DMS114 treated with DMSO at 0.1 percent for 48 hours (cell line): ENCODE measurements at regions not wholly inside any gene's neighbourhood (a gene's known extent, or its start where the extent isn't known, plus 50 kb on each side); places are given as distances from the start of the nearest gene placed in this dataset.
"Not testable (repeated sequence)": the region's sequence is repeated elsewhere in the genome, so short reads cannot be mapped to it uniquely, and the experiment has no call there.

Experiments used
- DNase-seq: peaks from one replicate; lab custom pipeline; 2025; ENCODE audit not compliant: unreplicated experiment; lab: John Stamatoyannopoulos, UW

DNA sequence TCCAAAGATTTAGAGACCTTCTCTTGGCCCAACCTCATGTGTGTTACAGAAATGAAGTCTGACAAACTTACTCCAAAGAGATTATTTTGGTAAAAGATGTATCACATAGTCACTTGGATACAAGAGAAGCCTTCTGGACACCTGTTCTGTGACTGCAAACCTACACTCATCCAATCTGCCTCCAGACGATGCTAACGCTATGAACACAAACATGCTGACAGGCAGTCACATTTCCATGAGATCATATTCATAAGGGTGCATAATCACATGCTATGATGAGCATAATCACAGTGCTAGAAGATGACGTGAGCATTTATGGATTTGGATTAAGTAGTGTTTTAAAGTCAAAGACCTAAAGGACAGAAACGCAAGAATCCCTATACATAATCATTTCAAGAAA lies 340.2 kb downstream of the HACE1 start:
- no peak for DNase-seq

DNA sequence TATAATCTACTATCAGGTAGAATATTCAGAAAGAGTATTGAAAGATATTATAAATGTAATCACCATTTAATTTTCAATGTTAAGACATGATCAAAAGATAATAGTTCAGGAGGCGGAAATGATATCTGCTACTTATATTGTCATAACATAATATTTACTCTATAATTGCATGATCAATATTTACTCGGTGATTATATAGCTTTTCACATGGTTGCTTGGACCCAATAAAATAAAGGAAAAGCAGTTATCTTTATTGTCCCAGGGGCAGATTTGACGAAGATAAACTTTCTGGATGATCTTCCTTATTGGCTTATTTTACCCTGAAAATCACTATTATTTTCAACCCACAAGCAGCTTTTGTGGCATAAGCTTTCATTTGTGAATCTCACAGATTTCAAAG lies 350.4 kb downstream of the HACE1 start:
- no peak for DNase-seq

DNA sequence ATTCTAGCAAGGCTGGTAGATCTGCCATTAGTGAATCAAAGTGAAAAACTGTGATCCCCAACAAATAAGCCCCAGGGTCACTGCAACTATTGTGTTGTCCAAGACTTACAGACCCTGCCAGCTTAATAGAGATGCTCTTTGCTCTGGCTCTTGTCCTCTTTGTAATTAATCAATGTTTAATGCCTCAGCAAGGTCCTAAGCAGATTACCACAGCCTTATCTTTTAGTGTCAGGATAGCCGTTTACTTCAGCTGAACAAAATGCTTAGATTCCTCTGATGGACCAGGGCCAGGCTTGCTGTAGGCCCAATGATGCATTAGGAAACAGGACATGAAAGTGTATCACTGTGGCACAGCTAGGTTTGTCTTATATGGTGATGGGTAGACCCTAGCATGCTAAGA lies 353.3 kb downstream of the HACE1 start:
- DNase-seq: no peak

DNA sequence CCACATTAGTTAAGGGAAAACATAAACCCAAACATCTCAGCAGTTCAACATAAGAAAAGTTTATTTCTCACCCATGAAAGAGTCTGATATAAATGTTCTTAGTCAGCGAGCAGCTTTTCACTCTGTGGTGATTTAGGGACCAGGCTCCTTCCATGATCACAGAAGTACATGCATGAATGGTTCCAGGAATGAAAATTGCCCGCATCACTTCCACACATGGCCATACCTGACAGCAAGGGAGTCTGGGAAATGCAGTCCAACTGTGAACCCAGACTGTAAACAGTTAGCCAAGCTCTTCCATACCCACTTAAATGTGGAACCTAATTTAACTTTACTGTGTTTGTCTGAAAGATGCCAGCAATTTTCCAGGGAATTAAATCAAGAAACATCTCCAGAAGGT lies 353.9 kb downstream of the HACE1 start:
- no peak for DNase-seq

DNA sequence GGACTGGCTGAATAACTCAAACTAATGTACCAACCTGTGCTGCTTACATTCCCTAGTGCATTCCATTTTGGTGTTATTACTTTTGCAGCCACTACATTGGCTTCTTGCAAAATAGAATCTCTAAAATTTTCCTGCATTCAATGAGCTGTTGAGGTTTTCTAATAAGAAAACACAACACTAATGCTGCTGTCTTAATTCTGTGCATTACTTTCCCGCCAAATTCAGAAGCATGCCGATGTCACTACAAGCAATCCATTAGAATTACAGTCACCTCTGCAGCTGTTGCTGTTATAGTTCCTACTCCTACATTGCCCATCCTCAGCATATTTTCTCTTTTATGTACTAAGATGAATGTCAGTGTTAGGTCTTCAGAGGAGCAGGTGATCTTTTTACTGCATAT lies 359.5 kb downstream of the HACE1 start:
- DNase-seq: no peak

DNA sequence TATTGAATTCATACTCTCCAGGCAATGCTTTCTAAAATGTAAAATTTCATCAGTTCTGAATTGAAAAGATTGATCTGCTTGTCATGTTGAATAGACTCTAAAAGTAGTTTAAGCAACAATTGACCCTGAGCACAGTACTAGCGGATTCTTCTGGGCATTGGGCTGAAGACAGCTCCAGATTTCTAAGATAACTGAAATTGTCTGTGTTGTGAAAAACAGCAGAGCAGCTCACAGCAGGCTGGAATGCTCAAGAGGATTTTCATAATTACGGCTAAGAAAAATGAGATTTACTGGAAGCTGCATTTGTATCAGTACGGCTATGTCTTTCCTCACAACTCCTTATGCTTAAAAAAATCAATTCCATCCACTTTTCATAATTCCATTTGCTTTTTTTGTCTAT lies 373.7 kb downstream of the HACE1 start:
- DNase-seq: no peak

DNA sequence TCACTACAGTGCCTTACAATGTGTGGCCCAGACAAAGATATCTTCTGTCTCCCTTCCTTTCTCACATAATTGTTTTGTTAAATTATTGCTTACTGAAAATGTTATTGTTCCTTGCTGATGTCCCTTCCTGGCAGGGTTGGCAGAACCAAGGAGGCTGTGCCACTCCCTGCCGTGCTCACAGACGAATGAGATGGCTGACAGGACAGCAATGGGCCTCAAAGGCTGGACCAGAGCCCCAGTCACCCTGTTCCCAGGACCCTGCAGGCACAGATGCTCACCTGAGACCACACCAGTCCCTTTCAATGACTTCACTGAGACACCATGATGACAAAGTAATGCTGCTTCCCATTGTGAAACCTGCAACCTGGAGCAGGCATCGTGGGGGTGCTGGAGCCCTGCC lies 375.1 kb downstream of the HACE1 start:
- no peak for DNase-seq

DNA sequence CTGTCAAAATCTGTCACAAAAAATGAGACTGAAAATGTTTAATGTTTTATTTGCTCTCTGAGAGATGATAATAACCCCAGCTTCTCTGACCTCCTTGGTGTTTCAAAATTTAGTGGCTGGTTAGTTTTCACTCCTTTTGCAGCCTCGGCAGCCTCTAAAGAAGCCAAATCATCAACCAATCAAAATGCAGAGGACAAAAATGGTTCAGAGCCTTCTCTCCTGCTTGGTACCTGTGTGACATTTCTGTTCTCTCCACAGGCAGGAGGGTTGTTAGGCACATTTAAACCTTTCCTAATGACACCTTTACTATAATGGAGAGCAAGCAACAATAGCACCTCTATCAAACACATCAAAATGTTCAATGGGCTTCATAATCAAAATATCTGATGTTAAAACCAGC lies 375.5 kb downstream of the HACE1 start:
- no peak for DNase-seq

DNA sequence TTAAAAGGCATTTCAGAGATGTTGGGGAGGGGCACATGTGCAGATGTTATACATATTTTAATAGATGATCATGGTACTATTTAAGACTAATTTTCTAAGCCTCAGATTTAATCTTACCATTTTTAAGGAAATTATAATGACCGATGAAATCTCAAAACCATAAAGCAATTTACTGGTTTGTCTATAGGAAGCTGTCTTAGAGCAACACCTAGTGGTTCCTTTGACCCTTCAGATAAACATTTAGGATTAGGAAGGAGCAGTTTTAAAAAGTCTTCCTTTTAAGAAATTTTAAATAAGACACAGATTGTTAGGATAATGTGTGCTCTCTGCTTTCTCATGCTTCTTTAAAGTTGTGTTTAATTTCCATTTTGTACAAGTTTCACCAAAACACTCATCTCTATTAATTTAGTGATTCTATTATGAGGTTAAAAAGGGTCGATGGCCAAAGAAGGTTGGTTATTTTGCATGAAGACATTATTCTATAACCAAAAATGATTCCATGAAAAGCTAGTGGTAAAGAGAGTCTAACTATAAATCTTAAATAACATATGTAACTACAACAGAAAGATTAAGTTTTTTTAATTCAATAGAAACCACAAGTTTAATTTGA lies 376.4 kb downstream of the HACE1 start:
- no peak for DNase-seq

DNA sequence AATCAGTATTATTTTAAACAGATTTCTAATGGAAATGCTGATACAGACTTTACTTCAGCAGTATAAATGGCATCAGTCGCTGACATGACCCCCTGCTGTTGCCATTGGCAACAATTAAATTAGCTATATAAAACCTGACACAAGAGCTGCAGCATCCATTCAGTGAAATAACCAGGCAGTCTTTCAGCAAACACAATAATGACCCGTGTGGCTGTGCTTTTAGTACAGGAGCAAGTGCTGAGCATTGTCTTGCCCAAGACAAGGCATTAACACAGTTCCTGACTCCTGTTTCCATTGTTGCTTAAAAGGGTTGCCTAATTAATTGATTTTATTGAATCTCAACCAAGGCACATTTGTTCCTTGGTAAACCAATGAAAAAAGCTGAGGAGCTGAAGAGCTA lies 382.1 kb downstream of the HACE1 start:
- no peak for DNase-seq

DNA sequence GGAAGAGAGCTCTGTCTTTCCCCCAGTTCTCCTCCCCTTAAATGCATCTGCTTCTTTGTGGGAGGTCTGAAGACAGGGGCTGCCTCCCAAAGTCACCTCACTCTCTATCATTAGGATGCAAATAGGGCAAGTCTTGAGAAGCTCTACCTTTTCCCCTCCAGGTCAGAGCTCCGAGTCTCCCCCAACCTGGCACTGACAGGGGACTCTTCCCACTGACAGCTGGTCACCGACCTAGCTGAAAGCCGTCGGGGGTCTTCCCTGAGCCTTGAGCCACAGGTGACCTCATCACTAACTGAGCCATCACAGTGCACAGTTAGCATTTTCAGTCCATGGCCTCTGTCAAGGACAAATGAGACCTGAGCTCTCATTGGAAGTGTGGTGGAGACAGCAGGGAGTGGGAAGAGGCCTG lies 386.7 kb downstream of the HACE1 start:
- no peak for DNase-seq

DNA sequence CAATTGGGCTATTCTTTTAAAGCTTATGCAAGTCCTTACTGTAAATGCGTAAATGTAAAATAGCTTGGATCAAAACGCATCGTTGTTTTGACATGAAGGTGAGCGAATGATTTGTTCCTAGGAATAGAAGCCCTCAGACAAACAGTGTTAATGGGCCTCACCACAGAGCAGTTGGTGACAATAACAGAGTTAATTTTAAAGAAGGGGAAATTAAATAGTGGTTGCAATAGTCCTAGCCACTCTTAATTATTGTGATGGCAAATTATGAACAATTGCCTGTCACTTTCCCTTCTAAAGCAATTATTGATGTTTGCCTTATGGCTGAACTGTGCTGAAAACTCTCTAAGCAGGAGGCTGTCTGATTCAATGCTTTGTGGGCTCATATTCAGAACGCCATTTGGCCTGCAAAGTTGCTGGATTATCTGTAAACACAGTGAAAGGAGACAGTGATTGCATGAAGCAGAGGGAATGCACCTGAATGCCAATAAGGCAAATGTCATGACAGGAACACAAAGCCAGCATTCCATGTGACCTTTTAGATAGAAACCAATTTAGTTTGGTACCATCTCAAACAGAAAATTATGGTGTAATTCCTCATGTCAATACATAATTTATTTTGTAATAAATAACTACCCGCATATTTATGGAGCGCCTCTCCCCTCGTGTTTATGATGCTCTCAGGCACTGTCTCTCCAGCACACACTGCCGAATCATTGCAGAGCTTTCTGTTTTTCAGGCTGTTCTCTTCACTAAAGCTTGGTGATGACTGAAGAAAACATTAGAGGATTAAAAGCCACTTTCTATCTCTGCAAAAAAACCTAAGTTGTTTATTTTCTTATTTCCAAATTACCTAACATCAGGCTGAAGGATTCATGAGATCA lies 387.5 kb downstream of the HACE1 start:
- no peak for DNase-seq

DNA sequence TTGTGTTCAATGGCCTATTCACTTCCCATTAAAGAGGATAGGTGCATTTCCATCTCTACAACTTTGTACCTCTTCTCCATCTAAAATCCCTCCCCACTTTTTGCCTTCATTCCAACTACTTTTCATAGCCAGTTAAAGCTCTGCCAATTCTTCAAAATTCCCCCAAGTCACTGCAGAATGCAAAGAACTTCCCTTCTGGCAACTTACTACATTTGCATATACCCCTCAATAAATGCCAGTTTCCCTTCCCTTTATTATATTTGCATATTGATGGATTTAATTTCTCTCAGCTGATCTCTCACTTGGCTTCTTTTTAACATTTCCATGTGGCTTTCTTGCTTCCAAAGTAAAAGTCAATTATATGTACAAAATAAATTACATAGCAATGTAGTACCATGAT lies 393.4 kb downstream of the HACE1 start:
- no peak for DNase-seq

DNA sequence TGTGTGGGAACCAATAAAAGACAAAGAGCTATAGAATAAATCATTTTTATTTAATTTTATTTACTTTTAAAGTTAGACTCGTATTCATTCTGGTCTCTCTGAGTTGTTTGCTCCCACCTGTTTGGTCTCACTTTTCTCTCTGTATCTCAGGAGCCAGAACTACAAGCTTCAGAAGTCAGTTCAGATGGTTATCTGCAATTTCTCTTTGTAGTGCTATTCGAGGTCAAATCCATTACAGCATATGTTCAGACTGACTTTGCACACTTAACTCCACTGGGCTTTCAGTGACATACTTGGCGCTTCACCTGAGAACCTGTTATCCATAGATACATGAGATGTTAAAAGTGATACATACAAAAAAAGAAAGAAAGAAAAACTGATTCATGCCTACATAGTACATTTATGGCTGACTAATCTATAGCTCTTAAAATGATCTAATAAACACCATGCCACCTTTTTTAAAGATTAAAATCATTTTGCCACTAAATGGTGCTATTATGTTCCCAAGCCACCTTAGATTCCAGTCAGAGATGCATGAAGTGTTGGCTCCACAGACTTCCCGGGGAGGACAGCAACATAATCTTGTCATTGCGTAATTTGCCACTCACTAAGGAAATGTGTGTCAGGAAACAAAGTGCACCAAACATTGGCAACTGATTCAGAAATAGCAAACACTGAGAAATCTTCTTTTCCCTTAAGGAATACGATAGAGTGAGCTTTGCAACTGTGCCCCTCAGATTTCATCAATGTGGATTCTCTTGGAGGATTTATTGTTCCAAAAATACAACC lies 396.7 kb downstream of the HACE1 start:
- DNase-seq: no peak

DNA sequence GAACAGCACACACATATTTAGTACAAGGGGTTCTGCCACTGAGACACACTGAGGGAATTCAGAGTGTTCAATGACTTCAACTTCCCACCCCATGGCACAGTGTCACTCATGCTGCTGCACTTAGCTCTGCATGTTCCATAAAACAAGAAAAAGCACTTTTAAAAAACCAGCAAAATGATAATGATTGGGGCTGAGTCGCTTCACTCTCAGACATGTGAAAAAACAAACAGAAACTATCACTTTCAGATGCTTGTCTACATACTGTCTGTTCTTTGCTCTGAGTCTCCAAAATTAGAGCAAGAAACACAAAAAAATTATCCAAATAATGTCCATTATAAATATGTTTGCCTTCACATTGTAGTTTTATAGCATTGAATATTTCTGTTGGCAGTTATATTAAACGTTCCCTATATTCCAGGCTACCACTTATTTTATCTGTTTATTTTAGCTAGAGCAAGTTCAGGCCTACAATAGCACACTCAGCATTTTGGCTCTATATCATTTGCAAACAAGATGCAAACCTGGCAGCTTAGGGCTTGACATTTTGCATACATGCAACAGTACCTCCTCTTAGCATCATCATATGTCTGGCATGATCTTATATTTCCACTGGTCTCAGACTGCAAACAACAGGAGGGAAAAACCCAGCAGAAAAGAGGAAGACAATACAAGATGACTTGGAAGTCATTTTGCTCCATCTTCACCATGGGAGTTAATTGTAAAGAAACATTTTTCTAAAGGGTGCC lies 398.8 kb downstream of the HACE1 start:
- DNase-seq: no peak

DNA sequence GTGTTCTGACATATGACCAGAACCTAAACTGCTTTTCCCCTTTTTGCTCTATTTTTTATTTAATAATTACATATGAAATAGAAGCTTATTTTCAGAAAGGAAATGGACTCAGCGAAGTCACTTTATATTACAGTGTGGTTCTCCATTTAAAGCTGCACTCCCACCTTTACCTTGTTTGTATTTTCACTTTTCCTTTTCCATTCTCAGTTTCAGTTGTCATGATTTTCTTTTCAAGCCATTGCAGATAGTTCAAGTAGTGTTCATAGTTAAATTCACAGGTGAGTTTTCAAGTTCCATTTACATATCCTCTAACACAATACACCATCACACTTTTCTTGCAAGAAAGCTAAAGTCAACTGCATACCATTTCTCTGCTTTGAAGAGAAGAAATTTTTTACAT lies 400.2 kb downstream of the HACE1 start:
- no peak for DNase-seq

DNA sequence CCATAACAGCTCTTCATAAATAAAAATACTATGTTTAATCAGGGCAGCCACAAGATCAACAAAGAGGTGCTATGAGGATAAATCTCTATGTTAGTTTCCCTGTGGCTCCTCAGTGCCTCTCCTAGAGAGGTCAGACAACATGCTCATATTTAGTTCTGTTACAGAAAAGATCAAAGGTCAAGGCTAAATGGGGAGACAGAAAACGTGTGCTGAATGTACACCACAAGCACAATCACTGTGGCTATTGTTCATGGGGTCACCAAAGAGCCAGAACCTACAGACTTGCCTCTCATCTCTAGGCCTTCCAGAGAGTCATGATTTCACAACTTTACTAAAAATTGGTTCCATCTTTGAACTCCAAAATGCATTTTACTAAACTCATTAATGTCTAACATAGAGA lies 409.8 kb downstream of the HACE1 start:
- no peak for DNase-seq

DNA sequence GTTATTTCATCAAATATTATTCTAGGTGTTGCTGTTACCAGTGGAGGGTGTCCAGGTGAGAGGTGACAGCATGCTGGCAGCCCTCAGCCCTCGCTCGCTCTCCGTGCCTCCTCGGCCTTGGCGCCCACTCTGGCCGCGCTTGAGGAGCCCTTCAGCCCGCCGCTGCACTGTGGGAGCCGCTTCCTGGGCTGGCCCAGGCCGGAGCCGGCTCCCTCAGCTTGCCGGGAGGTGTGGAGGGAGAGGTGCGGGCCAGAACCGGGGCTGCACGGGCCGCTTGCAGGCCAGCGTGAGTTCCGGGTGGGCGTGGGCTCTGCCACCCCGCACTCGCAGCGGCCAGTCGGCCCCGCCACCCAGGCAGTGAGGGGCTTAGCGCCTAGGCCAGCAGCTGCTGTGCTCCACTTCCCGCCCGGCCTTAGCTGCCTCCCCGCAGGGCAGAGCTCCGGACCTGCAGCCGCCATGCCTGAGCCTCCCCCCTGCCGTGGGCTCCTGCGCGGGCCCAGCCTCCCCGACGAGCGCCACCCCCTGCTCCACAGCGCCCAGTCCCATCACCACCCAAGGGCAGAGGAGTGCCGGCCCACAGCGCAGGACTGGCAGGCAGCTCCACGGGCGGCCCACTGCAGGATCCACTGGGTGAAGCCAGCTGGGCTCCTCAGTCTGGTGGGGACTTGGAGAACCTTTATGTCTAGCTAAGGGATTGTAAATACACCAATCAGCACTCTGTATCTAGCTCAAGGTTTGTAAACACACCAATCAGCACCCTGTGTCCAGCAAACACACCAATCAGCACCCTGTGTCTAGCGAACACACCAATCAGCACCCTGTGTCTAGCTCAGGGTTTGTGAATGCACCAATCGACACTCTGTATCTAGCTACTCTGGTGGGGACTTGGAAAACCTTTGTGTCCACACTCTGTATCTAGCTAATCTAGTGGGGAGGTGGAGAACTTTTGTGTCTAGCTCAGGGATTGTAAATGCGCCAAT lies 413.3 kb downstream of the HACE1 start:
- DNase-seq: not testable (repeated sequence)

DNA sequence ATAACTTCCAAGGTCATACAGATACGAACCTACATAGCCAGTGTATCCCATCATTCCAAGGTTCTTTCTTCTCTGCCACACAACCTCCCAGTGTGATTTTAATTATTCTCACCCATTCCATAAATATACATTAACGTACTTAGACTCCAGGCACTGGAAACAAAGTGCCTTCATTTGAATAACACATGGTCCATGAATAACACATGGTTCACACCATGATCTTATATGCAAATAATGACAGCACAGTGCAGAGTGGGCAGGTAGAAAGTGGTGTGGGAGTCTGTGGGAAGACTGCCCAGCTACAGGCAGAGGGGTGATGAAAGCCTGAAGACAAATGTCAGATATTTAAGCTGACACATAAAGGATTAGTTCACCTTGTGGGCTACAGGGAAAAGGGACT lies 425.2 kb downstream of the HACE1 start:
- DNase-seq: no peak

DNA sequence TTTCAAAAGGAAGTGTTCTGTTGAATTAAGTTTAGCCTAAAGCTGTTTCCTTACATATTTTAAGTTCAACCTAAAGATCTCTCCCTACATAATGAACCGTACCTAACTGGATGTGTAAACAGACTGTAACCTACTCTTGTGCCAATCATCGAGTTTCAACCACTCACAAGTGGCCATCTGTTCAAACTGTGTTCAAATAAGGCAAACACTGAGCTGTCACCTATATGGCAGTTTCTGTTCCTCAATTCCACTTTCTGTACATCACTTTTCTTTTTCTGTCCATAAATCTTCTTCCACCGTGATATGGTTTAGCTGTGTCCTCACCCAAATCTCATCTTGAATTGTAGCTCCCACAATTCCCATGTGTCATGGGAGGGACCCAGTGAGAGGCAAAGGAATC lies 428.6 kb downstream of the HACE1 start:
- no peak for DNase-seq
